ENCODE measurements at regions not wholly inside any gene's neighbourhood (a gene's known extent, or its start where the extent isn't known, plus 50 kb on each side); places are given as distances from the start of the nearest gene placed in this dataset.

- no peak for TF ChIP-seq EZH2 (IDR thresholded peaks at IDR 0.05)
- TF ChIP-seq POLR2AphosphoS5 (IDR thresholded peaks at IDR 0.05; ENCODE audit: borderline replicate concordance, low read depth, low read length): no peak
Measured at GRCh38 chr1:4597020-4597419, 57.4 kb upstream of the AJAP1 start.
